ENCODE measurements at regions not wholly inside any gene's neighbourhood (a gene's known extent, or its start where the extent isn't known, plus 50 kb on each side); places are given as distances from the start of the nearest gene placed in this dataset.

DNA sequence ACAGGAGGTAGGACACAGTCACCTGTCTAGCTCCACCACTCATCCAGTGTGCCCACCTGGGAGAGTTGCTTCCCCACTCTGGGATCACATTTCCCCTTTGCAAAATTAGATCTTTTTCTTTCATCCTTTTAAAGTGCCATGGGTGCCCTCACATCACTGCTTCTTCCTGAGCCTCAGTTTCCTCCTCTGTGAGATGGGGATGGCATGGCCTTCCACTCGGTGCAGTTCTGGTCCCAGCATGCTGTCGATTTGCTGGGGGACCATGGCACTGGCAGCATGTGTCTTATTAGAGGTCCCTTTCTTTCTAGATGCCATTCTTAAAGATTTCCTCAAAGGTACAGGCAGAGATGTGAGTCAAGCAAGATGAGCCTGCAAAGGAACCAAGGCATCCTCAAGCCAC, 158.3 kb upstream of the ZMIZ1 start:
- TF ChIP-seq RAD21 (IDR thresholded peaks at IDR 0.05; ENCODE audit: low read depth) (no peak), TAF1 (IDR thresholded peaks at IDR 0.05; ENCODE audit: low read depth) (no peak), EP300 (IDR thresholded peaks at IDR 0.05; ENCODE audit: borderline replicate concordance) (no peak), YY1 (IDR thresholded peaks at IDR 0.05; ENCODE audit: low read depth) (no peak), ZBTB7A (IDR thresholded peaks at IDR 0.05; ENCODE audit: low read depth) (no peak), TEAD4 (IDR thresholded peaks at IDR 0.05) (no peak), NFIC (IDR thresholded peaks at IDR 0.05) (no peak), FOXM1 (IDR thresholded peaks at IDR 0.05; ENCODE audit: borderline replicate concordance, low read depth) (no peak), EGR1 (IDR thresholded peaks at IDR 0.05) (no peak)
- TF ChIP-seq, protein P1, sequence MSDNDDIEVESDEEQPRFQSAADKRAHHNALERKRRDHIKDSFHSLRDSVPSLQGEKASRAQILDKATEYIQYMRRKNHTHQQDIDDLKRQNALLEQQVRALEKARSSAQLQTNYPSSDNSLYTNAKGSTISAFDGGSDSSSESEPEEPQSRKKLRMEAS (IDR thresholded peaks at IDR 0.05) = no peak
- TF ChIP-seq, protein P2, sequence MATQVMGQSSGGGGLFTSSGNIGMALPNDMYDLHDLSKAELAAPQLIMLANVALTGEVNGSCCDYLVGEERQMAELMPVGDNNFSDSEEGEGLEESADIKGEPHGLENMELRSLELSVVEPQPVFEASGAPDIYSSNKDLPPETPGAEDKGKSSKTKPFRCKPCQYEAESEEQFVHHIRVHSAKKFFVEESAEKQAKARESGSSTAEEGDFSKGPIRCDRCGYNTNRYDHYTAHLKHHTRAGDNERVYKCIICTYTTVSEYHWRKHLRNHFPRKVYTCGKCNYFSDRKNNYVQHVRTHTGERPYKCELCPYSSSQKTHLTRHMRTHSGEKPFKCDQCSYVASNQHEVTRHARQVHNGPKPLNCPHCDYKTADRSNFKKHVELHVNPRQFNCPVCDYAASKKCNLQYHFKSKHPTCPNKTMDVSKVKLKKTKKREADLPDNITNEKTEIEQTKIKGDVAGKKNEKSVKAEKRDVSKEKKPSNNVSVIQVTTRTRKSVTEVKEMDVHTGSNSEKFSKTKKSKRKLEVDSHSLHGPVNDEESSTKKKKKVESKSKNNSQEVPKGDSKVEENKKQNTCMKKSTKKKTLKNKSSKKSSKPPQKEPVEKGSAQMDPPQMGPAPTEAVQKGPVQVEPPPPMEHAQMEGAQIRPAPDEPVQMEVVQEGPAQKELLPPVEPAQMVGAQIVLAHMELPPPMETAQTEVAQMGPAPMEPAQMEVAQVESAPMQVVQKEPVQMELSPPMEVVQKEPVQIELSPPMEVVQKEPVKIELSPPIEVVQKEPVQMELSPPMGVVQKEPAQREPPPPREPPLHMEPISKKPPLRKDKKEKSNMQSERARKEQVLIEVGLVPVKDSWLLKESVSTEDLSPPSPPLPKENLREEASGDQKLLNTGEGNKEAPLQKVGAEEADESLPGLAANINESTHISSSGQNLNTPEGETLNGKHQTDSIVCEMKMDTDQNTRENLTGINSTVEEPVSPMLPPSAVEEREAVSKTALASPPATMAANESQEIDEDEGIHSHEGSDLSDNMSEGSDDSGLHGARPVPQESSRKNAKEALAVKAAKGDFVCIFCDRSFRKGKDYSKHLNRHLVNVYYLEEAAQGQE (IDR thresholded peaks at IDR 0.05; ENCODE audit: low read depth) = no peak
- TF ChIP-seq, protein P3, sequence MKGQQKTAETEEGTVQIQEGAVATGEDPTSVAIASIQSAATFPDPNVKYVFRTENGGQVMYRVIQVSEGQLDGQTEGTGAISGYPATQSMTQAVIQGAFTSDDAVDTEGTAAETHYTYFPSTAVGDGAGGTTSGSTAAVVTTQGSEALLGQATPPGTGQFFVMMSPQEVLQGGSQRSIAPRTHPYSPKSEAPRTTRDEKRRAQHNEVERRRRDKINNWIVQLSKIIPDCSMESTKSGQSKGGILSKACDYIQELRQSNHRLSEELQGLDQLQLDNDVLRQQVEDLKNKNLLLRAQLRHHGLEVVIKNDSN (IDR thresholded peaks at IDR 0.05) = no peak

DNA sequence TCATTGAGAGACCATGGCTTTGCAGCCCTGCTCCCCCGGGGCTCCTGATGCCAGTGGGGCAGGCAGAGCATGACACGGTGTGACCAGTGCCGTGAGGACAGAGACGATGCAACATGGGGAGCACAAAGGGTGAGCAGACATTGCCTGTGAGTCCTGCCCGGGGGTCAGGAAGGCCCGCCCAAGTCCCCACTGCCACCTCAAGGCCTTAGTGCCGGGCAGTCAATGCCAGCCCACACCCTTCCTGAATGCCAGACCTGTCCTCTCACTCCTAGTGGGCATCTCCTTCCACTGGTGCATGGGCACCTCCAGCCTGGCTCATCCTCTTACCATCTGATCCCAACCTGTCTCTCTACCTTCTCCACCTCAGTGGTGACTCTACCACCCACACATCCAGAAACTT, 157.9 kb upstream of the ZMIZ1 start:
- TF ChIP-seq TAF1 (IDR thresholded peaks at IDR 0.05; ENCODE audit: low read depth) = no peak
- TF ChIP-seq YY1 (IDR thresholded peaks at IDR 0.05; ENCODE audit: low read depth) = no peak
- TF ChIP-seq, protein P3 (IDR thresholded peaks at IDR 0.05) = no peak
- TF ChIP-seq RAD21 (IDR thresholded peaks at IDR 0.05; ENCODE audit: low read depth) = no peak

DNA sequence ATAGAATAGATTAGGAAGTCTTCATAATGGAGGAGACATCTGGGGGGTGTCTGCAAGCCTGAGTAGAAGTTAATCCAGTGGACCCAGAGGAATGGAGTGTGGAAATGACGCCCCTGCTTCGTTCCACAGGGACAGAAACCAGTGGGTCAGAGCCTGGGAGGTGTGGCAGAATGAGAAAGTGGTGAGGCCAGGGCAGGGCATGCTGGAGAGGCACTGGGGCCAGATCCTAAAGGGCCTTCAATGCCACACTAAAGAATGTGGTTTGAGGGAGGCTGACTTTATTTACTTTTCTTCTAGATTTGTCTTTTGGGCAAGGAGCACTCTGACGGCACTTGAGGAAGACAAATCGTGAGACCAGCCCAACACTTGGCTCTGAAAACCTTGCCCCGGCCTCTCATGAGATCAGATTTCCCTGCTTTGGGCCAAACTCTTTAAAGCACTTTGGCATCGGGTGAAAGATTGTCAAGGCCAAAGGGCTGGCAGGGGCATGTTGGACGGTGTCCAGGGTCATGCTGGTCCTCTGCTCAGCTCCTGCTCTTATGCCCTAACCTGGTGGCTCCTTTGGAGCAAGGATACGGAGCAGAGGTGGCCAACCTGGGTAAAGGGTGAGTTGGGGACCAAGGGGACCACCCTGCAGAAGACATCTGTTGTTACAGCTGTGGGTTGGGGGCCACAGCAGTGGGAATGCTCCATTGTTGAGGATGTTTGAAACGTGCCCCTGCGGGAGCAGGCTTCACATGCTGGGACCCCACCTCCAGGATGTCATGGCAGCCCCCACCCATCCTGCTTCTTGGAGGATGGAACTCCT, 157.0 kb upstream of the ZMIZ1 start:
- TF ChIP-seq, protein P3 (IDR thresholded peaks at IDR 0.05) = peak; percentile 31; the same call in 1 of the 2 replicates
- TF ChIP-seq FOXM1 (IDR thresholded peaks at IDR 0.05; ENCODE audit: borderline replicate concordance, low read depth) (peak; percentile 90), ZBTB7A (IDR thresholded peaks at IDR 0.05; ENCODE audit: low read depth) (no peak), TEAD4 (IDR thresholded peaks at IDR 0.05) (peak; percentile 84), NFIC (IDR thresholded peaks at IDR 0.05) (peak; percentile 100), CEBPB (IDR thresholded peaks at IDR 0.05) (peak; percentile 32; the same call in 1 of the 2 replicates), EGR1 (IDR thresholded peaks at IDR 0.05) (no peak), YY1 (IDR thresholded peaks at IDR 0.05; ENCODE audit: low read depth) (peak; percentile 40; the same call in 1 of the 2 replicates), TCF12 (IDR thresholded peaks at IDR 0.05; ENCODE audit: low read depth) (peak; percentile 98), TAF1 (IDR thresholded peaks at IDR 0.05; ENCODE audit: low read depth) (no peak), EP300 (IDR thresholded peaks at IDR 0.05; ENCODE audit: borderline replicate concordance) (peak; percentile 98), RAD21 (IDR thresholded peaks at IDR 0.05; ENCODE audit: low read depth) (no peak; the same call in 1 of the 2 replicates), CREB1 (IDR thresholded peaks at IDR 0.05; ENCODE audit: low read depth) (no peak)
- TF ChIP-seq, protein P1 (IDR thresholded peaks at IDR 0.05) = peak; percentile 78
- TF ChIP-seq, protein P2 (IDR thresholded peaks at IDR 0.05; ENCODE audit: low read depth) = no peak

DNA sequence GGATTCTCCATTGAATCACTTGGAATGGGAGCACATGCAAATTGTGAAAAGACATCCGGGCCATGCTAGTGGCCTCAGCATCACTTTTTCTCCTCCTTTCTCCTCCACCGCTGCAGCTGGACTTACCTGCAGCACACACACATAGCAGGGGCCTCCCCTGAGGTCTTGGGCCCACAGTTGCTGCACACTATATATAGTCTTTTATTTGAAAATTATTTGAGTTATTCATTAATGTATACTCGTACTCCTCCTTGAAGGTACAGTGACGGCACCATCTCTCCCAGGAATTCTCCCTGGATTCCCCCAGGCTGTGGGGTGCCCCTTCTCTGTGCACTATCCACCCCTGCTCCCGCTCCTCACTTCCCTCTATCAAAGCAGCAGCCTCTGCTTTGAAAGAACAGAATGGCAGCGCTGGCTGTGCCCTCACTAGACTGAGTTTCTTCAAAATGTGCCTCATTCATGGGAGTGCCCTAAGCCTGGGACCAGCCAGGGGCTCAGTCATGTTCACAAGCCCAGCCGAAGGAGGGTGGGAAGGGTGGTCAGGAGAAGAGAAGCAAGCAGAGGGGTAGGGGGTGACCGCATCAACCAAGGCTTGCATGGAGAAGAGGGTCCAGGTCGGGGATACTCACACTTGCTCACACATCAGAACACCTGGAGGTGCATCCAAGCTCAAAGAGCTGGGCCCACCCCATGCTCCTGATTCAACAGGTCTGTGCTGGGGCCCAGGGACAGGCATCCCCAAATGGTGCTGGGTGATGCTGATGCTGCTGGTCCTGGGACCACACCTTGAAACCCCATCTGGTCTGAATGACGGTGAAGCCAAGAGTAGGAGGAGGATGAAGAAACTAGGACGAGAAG, 156.2 kb upstream of the ZMIZ1 start:
- TF ChIP-seq YY1 (IDR thresholded peaks at IDR 0.05; ENCODE audit: low read depth) (no peak), RAD21 (IDR thresholded peaks at IDR 0.05; ENCODE audit: low read depth) (no peak), EP300 (IDR thresholded peaks at IDR 0.05; ENCODE audit: borderline replicate concordance) (no peak), NFIC (IDR thresholded peaks at IDR 0.05) (no peak)

Data from Ishikawa (cell line).